HG03039 (cell line): ENCODE measurements at regions not wholly inside any gene's neighbourhood (a gene's known extent, or its start where the extent isn't known, plus 50 kb on each side); places are given as distances from the start of the nearest gene placed in this dataset.
A peak's percentile ranks its signal among the peaks of the same experiment; 100 is the strongest.

Experiments used
- ATAC-seq: cut with Tn5 transposase; IDR thresholded peaks from one replicate; pipeline ENCODE4 v1.9.1; 2021; ENCODE audit warnings: mild to moderate bottlenecking, moderate library complexity; ENCODE audit not compliant: unreplicated experiment

- no peak for ATAC-seq
These were observed 208.2 kb downstream of the SEC61B start for GRCh38 chr9:99430301-99430700.

- ATAC-seq = no peak
These were observed 209.0 kb downstream of the SEC61B start for GRCh38 chr9:99431103-99431502.

- ATAC-seq = no peak
These were observed 210.0 kb downstream of the SEC61B start for GRCh38 chr9:99432075-99432474.

GRCh38 chr9:99433095-99433494 is 211.0 kb downstream of the SEC61B start:
- no peak for ATAC-seq

- peak; percentile 99 for ATAC-seq
These were observed 211.5 kb downstream of the SEC61B start for GRCh38 chr9:99433555-99433954.

- no peak for ATAC-seq
These were observed 214.5 kb downstream of the SEC61B start for GRCh38 chr9:99436616-99437015.

GRCh38 chr9:99437145-99437544 is 215.1 kb downstream of the SEC61B start:
- no peak for ATAC-seq

GRCh38 chr9:99438596-99438995 is 216.5 kb downstream of the SEC61B start:
- ATAC-seq = no peak

GRCh38 chr9:99441829-99442228 is 219.7 kb downstream of the SEC61B start:
- no peak for ATAC-seq

- ATAC-seq = no peak
These were observed 223.3 kb downstream of the SEC61B start for GRCh38 chr9:99445371-99445891.

- no peak for ATAC-seq
These were observed 223.8 kb downstream of the SEC61B start for GRCh38 chr9:99445920-99446319.

- ATAC-seq = no peak
These were observed 225.9 kb downstream of the SEC61B start for GRCh38 chr9:99447951-99448350.

GRCh38 chr9:99449726-99450125 is 227.6 kb downstream of the SEC61B start:
- no peak for ATAC-seq

- no peak for ATAC-seq
These were observed 229.1 kb downstream of the SEC61B start for GRCh38 chr9:99451112-99451606.

GRCh38 chr9:99457406-99457805 is 235.3 kb downstream of the SEC61B start:
- ATAC-seq = no peak

GRCh38 chr9:99457981-99458380 is 235.9 kb downstream of the SEC61B start:
- ATAC-seq = no peak

GRCh38 chr9:99459919-99460318 is 237.8 kb downstream of the SEC61B start:
- no peak for ATAC-seq

- no peak for ATAC-seq
These were observed 241.0 kb downstream of the SEC61B start for GRCh38 chr9:99463131-99463530.

GRCh38 chr9:99464568-99464967 is 242.5 kb downstream of the SEC61B start:
- ATAC-seq = no peak

- ATAC-seq = no peak
These were observed 243.3 kb downstream of the SEC61B start for GRCh38 chr9:99465231-99465907.

GRCh38 chr9:99466104-99466503 is 244.0 kb downstream of the SEC61B start:
- ATAC-seq = no peak

GRCh38 chr9:99466781-99467180 is 244.7 kb downstream of the SEC61B start:
- ATAC-seq = no peak

- ATAC-seq = no peak
These were observed 249.0 kb downstream of the SEC61B start for GRCh38 chr9:99471033-99471432.
